D721Med (cell line): ENCODE measurements at regions not wholly inside any gene's neighbourhood (a gene's known extent, or its start where the extent isn't known, plus 50 kb on each side); places are given as distances from the start of the nearest gene placed in this dataset.
"Not testable (repeated sequence)": the region's sequence is repeated elsewhere in the genome, so short reads cannot be mapped to it uniquely, and the experiment has no call there.

ENCODE experiments used
- DNase-seq: peaks from one replicate; pipeline ENCODE4 v3.0.0; 2011; ENCODE audit warnings: low spot score; ENCODE audit not compliant: insufficient read length
- FAIRE-seq: peaks from 2 replicates; lab custom pipeline; 2011; peaks lifted over from hg19 to GRCh38; lab: Jason Lieb, UNC
- CTCF ChIP-seq: IDR thresholded peaks from 2 replicates; pipeline ENCODE4 v1.5.1; 2012; ENCODE audit warnings: mild to moderate bottlenecking, control low read depth; ENCODE audit not compliant: insufficient read depth; ENCODE audit errors: missing control alignments

- TF ChIP-seq CTCF: no peak
- no peak for DNase-seq
- no peak for FAIRE-seq
Observed at GRCh38 chr3:74217467-74217866, 397.0 kb downstream of the CNTN3 start.

GRCh38 chr3:74214286-74214685 is 400.2 kb downstream of the CNTN3 start:
- no peak for TF ChIP-seq CTCF
- FAIRE-seq (no peak), DNase-seq (no peak)

- no peak for FAIRE-seq
- no peak for TF ChIP-seq CTCF
- DNase-seq: no peak
Observed at GRCh38 chr3:74210739-74211138, 403.7 kb downstream of the CNTN3 start.

GRCh38 chr3:74200952-74201351 is 413.5 kb downstream of the CNTN3 start:
- no peak for DNase-seq
- no peak for FAIRE-seq
- TF ChIP-seq CTCF: no peak

- not testable (repeated sequence) for DNase-seq, FAIRE-seq
Observed at GRCh38 chr3:74178664-74179063, 435.8 kb downstream of the CNTN3 start.

- DNase-seq (no peak), FAIRE-seq (no peak)
- TF ChIP-seq CTCF: no peak
Observed at GRCh38 chr3:74173090-74173489, 441.4 kb downstream of the CNTN3 start.

- DNase-seq (no peak), FAIRE-seq (no peak)
- no peak for TF ChIP-seq CTCF
Observed at GRCh38 chr3:74167926-74168325, 446.5 kb downstream of the CNTN3 start.

- TF ChIP-seq CTCF: no peak
- DNase-seq (no peak), FAIRE-seq (no peak)
Observed at GRCh38 chr3:74165211-74165610, 449.2 kb downstream of the CNTN3 start.
